IMR-90 (cell line): ENCODE measurements at regions not wholly inside any gene's neighbourhood (a gene's known extent, or its start where the extent isn't known, plus 50 kb on each side); places are given as distances from the start of the nearest gene placed in this dataset.

Experiments
- ATAC-seq: fragments of 200-7000 bp; cut with Tn5 transposase; 2 replicates; pipeline ENCODE4 v1.9.1; 2020; ENCODE audit warnings: low read depth, mild to moderate bottlenecking, moderate library complexity
- BruUV-seq: library from RNA; stranded (reverse); fragments of 400-500 nt; replicated peaks from 2 replicates; lab custom pipeline; 2021; lab: Mats Ljungman, UMichigan
- CTCF ChIA-PET: fragments of 300-600 bp; formaldehyde crosslinking; extraction: SDS; loops from one replicate; lab custom pipeline; 2021; ENCODE audit warnings: antibody characterized with exemption; lab: Yijun Ruan, JAX
- POLR2A ChIA-PET: fragments of 300-600 bp; sonication (Branson Sonifier 250); formaldehyde crosslinking; loops from one replicate; lab custom pipeline; 2022; ENCODE audit warnings: antibody characterized with exemption; ENCODE audit not compliant: unreplicated experiment; lab: Charles Lee
- DNase-seq: peaks from one replicate; pipeline ENCODE4 v3.0.0; 2013
- H2AFZ ChIP-seq: replicated peaks from 2 replicates; pipeline ENCODE3; 2013; ENCODE audit warnings: low read length, mild to moderate bottlenecking; ENCODE audit not compliant: poor library complexity
- H2AK5ac ChIP-seq: 2 replicates; pipeline ENCODE4 v1.6.1; 2013; ENCODE audit warnings: low read depth, low read length, inconsistent platforms
- H2AK9ac ChIP-seq: replicated peaks from 2 replicates; pipeline ENCODE3; 2013; ENCODE audit warnings: mild to moderate bottlenecking, low read depth, low read length, moderate library complexity; ENCODE audit not compliant: poor library complexity
- H2BK120ac ChIP-seq: 2 replicates; pipeline ENCODE4 v1.6.1; 2013; ENCODE audit warnings: low read depth, low read length, inconsistent platforms
- H2BK15ac ChIP-seq: 3 replicates; pipeline ENCODE4 v1.6.1; 2013; ENCODE audit warnings: low read depth, low read length, inconsistent platforms
- H2BK20ac ChIP-seq: 2 replicates; pipeline ENCODE4 v1.6.1; 2013; ENCODE audit warnings: low read depth, mild to moderate bottlenecking, inconsistent platforms, low read length, moderate library complexity
- H2BK5ac ChIP-seq: 2 replicates; pipeline ENCODE4 v1.6.1; 2013; ENCODE audit warnings: mild to moderate bottlenecking, low read depth, low read length, inconsistent platforms; ENCODE audit not compliant: poor library complexity, severe bottlenecking
- H3K14ac ChIP-seq: replicated peaks from 2 replicates; pipeline ENCODE4 v1.6.1; 2013; ENCODE audit warnings: low read depth, low read length, inconsistent platforms
- H3K18ac ChIP-seq: 2 replicates; pipeline ENCODE4 v1.6.1; 2013; ENCODE audit warnings: low read depth, low read length, control low read depth
- H3K23ac ChIP-seq: 2 replicates; pipeline ENCODE4 v1.6.1; 2013; ENCODE audit warnings: low read depth, low read length, inconsistent platforms
- H3K27ac ChIP-seq: 2 replicates; pipeline ENCODE4 v1.5.1; 2013; ENCODE audit warnings: mild to moderate bottlenecking, control low read depth, low read length; ENCODE audit not compliant: insufficient read depth
- H3K27me3 ChIP-seq: 2 replicates; pipeline ENCODE4 v1.6.1; 2013; ENCODE audit warnings: low read length; ENCODE audit not compliant: control insufficient read depth, insufficient read depth
- H3K36me3 ChIP-seq: 2 replicates; pipeline ENCODE4 v1.6.1; 2013; ENCODE audit warnings: low read length, mixed read lengths; ENCODE audit not compliant: control insufficient read depth, insufficient read depth
- H3K4ac ChIP-seq: 2 replicates; pipeline ENCODE4 v1.6.1; 2013; ENCODE audit warnings: low read depth, low read length, inconsistent platforms
- H3K4me1 ChIP-seq: 2 replicates; pipeline ENCODE4 v1.6.1; 2013; ENCODE audit warnings: low read length, mixed read lengths; ENCODE audit not compliant: control insufficient read depth, insufficient read depth
- H3K4me2 ChIP-seq: 2 replicates; pipeline ENCODE4 v1.6.1; 2013; ENCODE audit warnings: low read depth, mild to moderate bottlenecking, control low read depth, low read length, moderate library complexity
- H3K4me3 ChIP-seq: 2 replicates; pipeline ENCODE4 v1.5.1; 2013; ENCODE audit warnings: low read depth, mild to moderate bottlenecking, control low read depth, low read length, moderate library complexity; ENCODE audit not compliant: insufficient read depth
- H3K56ac ChIP-seq: 2 replicates; pipeline ENCODE4 v1.6.1; 2013; ENCODE audit warnings: low read length, inconsistent platforms; ENCODE audit not compliant: insufficient read depth; ENCODE audit errors: extremely low read depth
- H3K79me1 ChIP-seq, 2 experiments: 2 replicates each; pipeline ENCODE4 v1.6.1; 2013; ENCODE audit warnings: low read length in 2 of 2, inconsistent platforms in 1 of 2, low read depth in 1 of 2
- H3K9ac ChIP-seq: 2 replicates; pipeline ENCODE4 v1.6.1; 2013; ENCODE audit warnings: low read depth, low read length, control low read depth
- H3K9me1 ChIP-seq: 2 replicates; pipeline ENCODE4 v1.6.1; 2013; ENCODE audit warnings: low read length, inconsistent platforms; ENCODE audit not compliant: insufficient read depth
- H3K9me3 ChIP-seq: 2 replicates; pipeline ENCODE4 v1.6.1; 2013; ENCODE audit warnings: low read length; ENCODE audit not compliant: control insufficient read depth, insufficient read depth
- H4K20me1 ChIP-seq: 2 replicates; pipeline ENCODE4 v1.6.1; 2013; ENCODE audit warnings: low read length, inconsistent platforms; ENCODE audit not compliant: insufficient read depth
- H4K5ac ChIP-seq: 2 replicates; pipeline ENCODE4 v1.6.1; 2013; ENCODE audit warnings: mild to moderate bottlenecking, low read depth, low read length, control low read depth
- H4K8ac ChIP-seq, 2 experiments: 2 replicates each; pipeline ENCODE4 v1.6.1; 2013; ENCODE audit warnings: low read depth in 2 of 2, low read length in 2 of 2, control low read depth in 1 of 2, inconsistent platforms in 1 of 2
- H4K91ac ChIP-seq: 2 replicates; pipeline ENCODE4 v1.6.1; 2013; ENCODE audit warnings: low read depth, low read length, inconsistent platforms; ENCODE audit not compliant: insufficient read depth
- CEBPB ChIP-seq: IDR thresholded peaks from 2 replicates; pipeline ENCODE4 v1.6.1; 2012; ENCODE audit warnings: low read depth, low read length, improper control_type of control experiment
- CHD1 ChIP-seq: IDR thresholded peaks from 2 replicates; pipeline ENCODE4 v1.6.1; 2012; ENCODE audit warnings: low read depth, low read length, improper control_type of control experiment
- FOS ChIP-seq: fragments of 150-350 bp; IDR thresholded peaks from 2 replicates; pipeline ENCODE4 v1.6.1; 2016; ENCODE audit warnings: low read depth, low read length
- MAFK ChIP-seq: IDR thresholded peaks from 2 replicates; pipeline ENCODE4 v1.6.1; 2012; ENCODE audit warnings: low read depth, low read length, improper control_type of control experiment
- MAZ ChIP-seq: IDR thresholded peaks from 2 replicates; pipeline ENCODE4 v1.6.1; 2012; ENCODE audit warnings: low read depth, mild to moderate bottlenecking, low read length, improper control_type of control experiment, moderate library complexity, borderline replicate concordance
- MXI1 ChIP-seq: IDR thresholded peaks from 2 replicates; pipeline ENCODE4 v1.6.1; 2012; ENCODE audit warnings: low read depth, mild to moderate bottlenecking, low read length, moderate library complexity, borderline replicate concordance
- NFE2L2 ChIP-seq: fragments of 150-350 bp; IDR thresholded peaks from 2 replicates; pipeline ENCODE4 v1.6.1; 2016; ENCODE audit warnings: low read depth, mild to moderate bottlenecking, low read length
- POLR2A ChIP-seq: IDR thresholded peaks from 2 replicates; pipeline ENCODE4 v1.6.1; 2012; ENCODE audit warnings: mild to moderate bottlenecking, low read depth, low read length
- RAD21 ChIP-seq: IDR thresholded peaks from 2 replicates; pipeline ENCODE4 v1.6.1; 2012; ENCODE audit warnings: low read length, improper control_type of control experiment
- RCOR1 ChIP-seq: IDR thresholded peaks from 2 replicates; pipeline ENCODE4 v1.6.1; 2012; ENCODE audit warnings: mild to moderate bottlenecking, low read length, improper control_type of control experiment; ENCODE audit not compliant: insufficient replicate concordance
- RFX5 ChIP-seq: IDR thresholded peaks from 2 replicates; pipeline ENCODE4 v1.8.0; 2012; ENCODE audit warnings: low read depth, mild to moderate bottlenecking, low read length, moderate library complexity
- SMC3 ChIP-seq: fragments of 150-350 bp; IDR thresholded peaks from 2 replicates; pipeline ENCODE4 v1.6.1; 2016; ENCODE audit warnings: low read depth, mild to moderate bottlenecking, antibody characterized with exemption, low read length, moderate library complexity
- WGBS, 2 experiments: methylation state at CpG; one replicate each; pipeline versions ENCODE4 v1.1.5 to v1.1.7; 2013; ENCODE audit warnings: missing lambda C conversion rate in 2 of 2; ENCODE audit not compliant: insufficient read length in 1 of 2; ENCODE audit errors: extremely low coverage in 2 of 2; 5-methylcytosine and 5-hydroxymethylcytosine counted together
- dilution Hi-C: fragments of 300-500 bp; cut with HindIII; formaldehyde crosslinking; loops from one replicate; pipeline ENCODE4 v1.14.3; 2018; ENCODE audit warnings: low sequenced_read_pairs; ENCODE audit not compliant: unreplicated experiment
- in situ Hi-C: fragments of 300-500 bp; cut with MboI; formaldehyde crosslinking; loops from 3 replicates; pipeline ENCODE4 v1.14.3; 2019; ENCODE audit warnings: low sequenced_read_pairs, inconsistent platforms, mixed read lengths
- intact Hi-C: fragments of 100-400 bp; cut with micrococcal nuclease; formaldehyde crosslinking; loops from 2 replicates; pipeline ENCODE4 v1.10.0; 2022
- TF ChIP-seq, protein P1 (sequence below): conservative IDR thresholded peaks from 2 replicates; pipeline ENCODE4 v1.5.1; 2012; ENCODE audit warnings: mild to moderate bottlenecking, low read depth, low read length, improper control_type of control experiment
- TF ChIP-seq, protein P2 (sequence below): fragments of 150-350 bp; IDR thresholded peaks from 2 replicates; pipeline ENCODE4 v1.6.1; 2016; ENCODE audit warnings: low read depth, mild to moderate bottlenecking, low read length, moderate library complexity, borderline replicate concordance
- TF ChIP-seq, protein P3 (sequence below): fragments of 150-350 bp; IDR thresholded peaks from 2 replicates; pipeline ENCODE4 v1.6.1; 2017; ENCODE audit warnings: mild to moderate bottlenecking, antibody characterized with exemption, low read length, low read depth

GRCh38 chr1:199789141-199789540 lies 238.4 kb upstream of the NR5A2 start:
- DNase-seq (no peak), ATAC-seq (no peak)
- no peaks in the 10 kb centered on the region for H3K9me3 ChIP-seq
- H3K27me3 ChIP-seq = no peaks in the 10 kb centered on the region
- no peak overlapping the region for H3K14ac ChIP-seq
- no peak overlapping the region for H3K4me3 ChIP-seq
- no TSS peak for BruUV-seq
- TF ChIP-seq RFX5 (no peak), MXI1 (no peak), POLR2A (no peak), SMC3 (no peak), MAFK (no peak), RCOR1 (no peak), NFE2L2 (no peak), CHD1 (no peak), RAD21 (no peak), CEBPB (no peak), MAZ (no peak), FOS (no peak)
- TF ChIP-seq, protein P1, sequence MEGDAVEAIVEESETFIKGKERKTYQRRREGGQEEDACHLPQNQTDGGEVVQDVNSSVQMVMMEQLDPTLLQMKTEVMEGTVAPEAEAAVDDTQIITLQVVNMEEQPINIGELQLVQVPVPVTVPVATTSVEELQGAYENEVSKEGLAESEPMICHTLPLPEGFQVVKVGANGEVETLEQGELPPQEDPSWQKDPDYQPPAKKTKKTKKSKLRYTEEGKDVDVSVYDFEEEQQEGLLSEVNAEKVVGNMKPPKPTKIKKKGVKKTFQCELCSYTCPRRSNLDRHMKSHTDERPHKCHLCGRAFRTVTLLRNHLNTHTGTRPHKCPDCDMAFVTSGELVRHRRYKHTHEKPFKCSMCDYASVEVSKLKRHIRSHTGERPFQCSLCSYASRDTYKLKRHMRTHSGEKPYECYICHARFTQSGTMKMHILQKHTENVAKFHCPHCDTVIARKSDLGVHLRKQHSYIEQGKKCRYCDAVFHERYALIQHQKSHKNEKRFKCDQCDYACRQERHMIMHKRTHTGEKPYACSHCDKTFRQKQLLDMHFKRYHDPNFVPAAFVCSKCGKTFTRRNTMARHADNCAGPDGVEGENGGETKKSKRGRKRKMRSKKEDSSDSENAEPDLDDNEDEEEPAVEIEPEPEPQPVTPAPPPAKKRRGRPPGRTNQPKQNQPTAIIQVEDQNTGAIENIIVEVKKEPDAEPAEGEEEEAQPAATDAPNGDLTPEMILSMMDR = no peak
- TF ChIP-seq, protein P2, sequence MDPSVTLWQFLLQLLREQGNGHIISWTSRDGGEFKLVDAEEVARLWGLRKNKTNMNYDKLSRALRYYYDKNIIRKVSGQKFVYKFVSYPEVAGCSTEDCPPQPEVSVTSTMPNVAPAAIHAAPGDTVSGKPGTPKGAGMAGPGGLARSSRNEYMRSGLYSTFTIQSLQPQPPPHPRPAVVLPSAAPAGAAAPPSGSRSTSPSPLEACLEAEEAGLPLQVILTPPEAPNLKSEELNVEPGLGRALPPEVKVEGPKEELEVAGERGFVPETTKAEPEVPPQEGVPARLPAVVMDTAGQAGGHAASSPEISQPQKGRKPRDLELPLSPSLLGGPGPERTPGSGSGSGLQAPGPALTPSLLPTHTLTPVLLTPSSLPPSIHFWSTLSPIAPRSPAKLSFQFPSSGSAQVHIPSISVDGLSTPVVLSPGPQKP = no peak
- TF ChIP-seq, protein P3, sequence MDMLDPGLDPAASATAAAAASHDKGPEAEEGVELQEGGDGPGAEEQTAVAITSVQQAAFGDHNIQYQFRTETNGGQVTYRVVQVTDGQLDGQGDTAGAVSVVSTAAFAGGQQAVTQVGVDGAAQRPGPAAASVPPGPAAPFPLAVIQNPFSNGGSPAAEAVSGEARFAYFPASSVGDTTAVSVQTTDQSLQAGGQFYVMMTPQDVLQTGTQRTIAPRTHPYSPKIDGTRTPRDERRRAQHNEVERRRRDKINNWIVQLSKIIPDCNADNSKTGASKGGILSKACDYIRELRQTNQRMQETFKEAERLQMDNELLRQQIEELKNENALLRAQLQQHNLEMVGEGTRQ = no peak
- POLR2A ChIA-PET = no interaction called here
- H2BK5ac ChIP-seq = no peak overlapping the region
- H3K23ac ChIP-seq = no peak overlapping the region
- H2BK20ac ChIP-seq = no peak overlapping the region
- no peak overlapping the region; the same call in 1 of the 2 replicates for H3K56ac ChIP-seq
- no peak overlapping the region for H2BK120ac ChIP-seq
- no peak overlapping the region for H2AK9ac ChIP-seq
- no peak overlapping the region for H4K91ac ChIP-seq
- H3K79me1 ChIP-seq = no peaks in the 10 kb centered on the region
- H4K20me1 ChIP-seq = no peaks in the 10 kb centered on the region
- no peaks in the 10 kb centered on the region for H3K36me3 ChIP-seq
- intact Hi-C loops = no loop called here
- H4K8ac ChIP-seq = no peak overlapping the region
- CTCF ChIA-PET = no interaction called here
- no peak overlapping the region for H3K4ac ChIP-seq
- no peak overlapping the region for H3K4me2 ChIP-seq
- no peak overlapping the region for H2AK5ac ChIP-seq
- H3K4me1 ChIP-seq = peaks cover 2% of the 10 kb centered on the region
- no peak overlapping the region for H2AFZ ChIP-seq
- in situ Hi-C loops = no loop called here
- peaks cover 3% of the 10 kb centered on the region; the same call in 1 of the 2 replicates for H3K9me1 ChIP-seq
- whole genome bisulfite sequencing, 2 experiments = no CpG with 5 or more reads among the region's 1 CpG
- dilution Hi-C loops = no loop called here
- no peak overlapping the region for H3K27ac ChIP-seq
- H2BK15ac ChIP-seq = no peak overlapping the region
- no peak overlapping the region for H4K5ac ChIP-seq
- H3K9ac ChIP-seq = no peak overlapping the region
- H3K18ac ChIP-seq = no peak overlapping the region
